AML-193 (cell line): ENCODE measurements at regions not wholly inside any gene's neighbourhood (a gene's known extent, or its start where the extent isn't known, plus 50 kb on each side); places are given as distances from the start of the nearest gene placed in this dataset.

ENCODE experiments used
- DNase-seq, 2 experiments: peaks; one replicate each; lab custom pipeline; 2025; lab: John Stamatoyannopoulos, UW

GRCh38 chr12:124395284-124395752 is 100.4 kb downstream of the RFLNA start:
- no peak for DNase-seq

- no peak for DNase-seq
These were observed 99.7 kb downstream of the RFLNA start for GRCh38 chr12:124394462-124395128.

GRCh38 chr12:124393831-124394230 is 98.9 kb downstream of the RFLNA start:
- DNase-seq = no peak

- DNase-seq = no peak
These were observed 98.5 kb downstream of the RFLNA start for GRCh38 chr12:124393414-124393790.

- DNase-seq = no peak
These were observed 97.9 kb downstream of the RFLNA start for GRCh38 chr12:124392667-124393413.

- peak; percentile 30 to 48 for DNase-seq
These were observed 97.4 kb downstream of the RFLNA start for GRCh38 chr12:124392271-124392666.

- DNase-seq = peak; percentile 74 to 84
These were observed 96.7 kb downstream of the RFLNA start for GRCh38 chr12:124391340-124392261.

- DNase-seq = peak; percentile 61 to 83
These were observed 95.7 kb downstream of the RFLNA start for GRCh38 chr12:124390442-124391097.

GRCh38 chr12:124389725-124390441 is 95.0 kb downstream of the RFLNA start:
- DNase-seq = no peak

GRCh38 chr12:124389138-124389724 is 94.3 kb downstream of the RFLNA start:
- DNase-seq = peak; percentile 8 to 32

GRCh38 chr12:124388679-124389137 is 93.8 kb downstream of the RFLNA start:
- DNase-seq = peak; percentile 11 to 25

- DNase-seq = no peak
These were observed 93.3 kb downstream of the RFLNA start for GRCh38 chr12:124388038-124388671.

GRCh38 chr12:124387528-124387911 is 92.6 kb downstream of the RFLNA start:
- DNase-seq = no peak

GRCh38 chr12:124386661-124387527 is 92.0 kb downstream of the RFLNA start:
- DNase-seq = no peak

GRCh38 chr12:124386059-124386458 is 91.2 kb downstream of the RFLNA start:
- DNase-seq = no peak

- no peak for DNase-seq
These were observed 90.5 kb downstream of the RFLNA start for GRCh38 chr12:124385219-124385969.

GRCh38 chr12:124384299-124384894 is 89.5 kb downstream of the RFLNA start:
- DNase-seq = no peak

GRCh38 chr12:124383028-124383427 is 88.1 kb downstream of the RFLNA start:
- DNase-seq = no peak
